ENCODE measurements at regions not wholly inside any gene's neighbourhood (a gene's known extent, or its start where the extent isn't known, plus 50 kb on each side); places are given as distances from the start of the nearest gene placed in this dataset.
"Not testable (repeated sequence)": the region's sequence is repeated elsewhere in the genome, so short reads cannot be mapped to it uniquely, and the experiment has no call there.

DNA sequence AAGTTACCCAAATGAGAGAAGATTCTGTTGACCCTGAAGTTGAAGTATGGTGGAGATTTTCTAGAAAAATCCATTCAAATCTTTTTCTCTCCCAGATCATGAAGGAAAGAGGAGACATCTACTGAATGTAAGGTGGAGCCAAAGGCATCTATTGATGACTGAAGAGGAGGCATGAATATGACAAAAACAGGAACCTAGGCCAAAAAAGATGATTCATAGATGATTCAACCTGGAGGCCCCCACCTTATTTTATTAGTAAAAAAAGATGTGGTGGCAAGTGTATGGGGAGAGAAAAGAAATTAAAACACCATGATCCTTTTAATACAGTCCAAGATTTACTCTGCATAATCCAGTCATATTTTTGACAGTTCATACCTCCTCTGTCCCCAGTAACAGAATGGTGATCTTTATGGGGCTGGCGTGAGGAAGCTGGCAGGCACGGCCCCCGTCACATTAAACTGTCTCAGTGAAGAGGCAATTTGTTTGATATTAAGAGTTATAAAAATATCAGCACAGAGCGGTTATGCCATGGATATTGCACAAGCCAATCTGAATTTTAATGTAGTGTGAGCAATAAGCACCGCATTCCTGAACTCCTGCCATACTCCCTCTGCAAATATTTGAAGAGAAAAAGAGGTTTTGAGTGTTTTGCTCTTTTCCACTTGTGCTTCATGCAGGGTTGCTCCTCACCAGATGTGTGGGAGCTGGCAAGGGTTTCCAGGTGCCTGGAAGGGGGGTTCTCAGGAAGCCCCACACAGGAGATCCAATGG lies 94.4 kb downstream of the TRIM43 start:
- not testable (repeated sequence) for DNase-seq

DNA sequence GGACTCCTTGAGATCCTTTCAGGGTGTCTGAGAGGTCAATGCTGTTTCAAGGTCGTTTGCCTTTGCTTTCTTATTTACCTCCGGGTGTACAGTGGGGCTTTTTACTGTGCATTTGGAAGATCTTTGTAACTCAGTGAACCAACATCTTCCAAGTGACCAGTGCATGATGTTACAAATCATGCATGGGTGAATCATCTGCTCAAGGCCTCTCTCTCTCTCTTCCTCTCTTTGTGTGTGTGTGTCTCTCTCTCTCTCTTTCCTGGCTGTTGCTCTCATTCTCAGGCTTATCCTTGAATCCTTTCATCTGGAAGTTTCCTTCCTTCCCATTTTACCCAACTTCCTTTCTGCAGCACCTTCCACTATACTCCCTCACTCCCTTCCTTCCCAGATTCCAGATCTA lies 96.1 kb downstream of the TRIM43 start:
- DNase-seq = not testable (repeated sequence)

GRCh38 chr2:95691210-95691609 lies 99.4 kb downstream of the TRIM43 start:
- not testable (repeated sequence) for DNase-seq

DNA sequence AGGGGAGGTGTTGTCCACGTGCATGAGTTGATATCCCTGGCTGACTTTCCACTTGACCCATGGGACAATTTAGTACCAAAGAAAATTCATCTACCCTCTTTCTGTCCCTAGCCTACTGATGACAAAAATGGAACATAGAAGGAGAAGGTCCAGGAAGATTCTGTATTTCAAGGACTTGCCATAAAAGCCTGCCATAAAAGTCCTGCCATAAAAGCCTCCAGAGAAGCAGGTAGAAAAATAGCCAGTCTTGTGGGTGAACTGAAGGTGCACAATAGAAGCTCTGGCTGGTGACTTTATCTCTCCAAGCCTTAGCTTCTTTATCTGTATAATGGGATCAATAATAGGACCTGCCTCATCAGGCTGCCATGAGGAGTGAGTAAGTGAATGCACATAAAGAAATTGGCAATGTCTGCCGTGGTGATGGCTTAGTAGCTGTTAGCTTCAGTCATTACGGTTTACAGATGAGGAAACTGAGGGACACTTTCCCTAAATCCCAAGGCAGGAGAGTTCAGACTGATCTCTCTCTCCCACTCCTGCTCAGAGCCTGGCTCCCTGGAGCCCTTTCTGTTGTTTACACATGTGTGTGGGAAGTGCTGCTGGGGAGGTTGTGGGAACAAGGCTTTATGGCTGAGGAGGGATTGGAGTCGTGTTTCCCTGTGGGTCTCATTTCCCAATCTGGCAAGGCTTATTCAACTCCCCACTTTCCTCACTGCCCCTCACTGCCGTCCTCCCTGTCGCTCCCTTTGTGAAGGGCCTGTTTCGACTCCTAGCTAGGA lies 101.5 kb downstream of the TRIM43 start:
- not testable (repeated sequence) for DNase-seq

DNA sequence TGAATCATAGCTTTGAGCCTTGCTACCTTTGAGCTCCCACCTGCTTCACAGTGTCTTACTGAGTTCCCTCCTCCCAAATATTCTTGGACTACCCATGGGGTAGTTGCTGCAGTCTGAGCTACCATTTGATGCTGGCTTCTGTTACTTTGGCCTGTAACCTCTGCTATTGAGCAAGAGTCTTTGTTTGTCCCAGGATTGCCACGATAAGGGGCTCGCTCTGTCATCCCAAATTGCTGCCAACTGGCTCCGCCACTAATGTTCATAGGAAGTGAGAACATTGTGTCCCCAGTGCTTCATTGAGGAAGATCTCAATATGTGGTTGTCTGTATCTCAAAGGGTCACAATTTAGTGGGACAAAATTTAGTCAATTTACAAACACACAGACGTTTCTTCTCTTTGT lies 103.8 kb downstream of the TRIM43 start:
- no peak for DNase-seq

DNA sequence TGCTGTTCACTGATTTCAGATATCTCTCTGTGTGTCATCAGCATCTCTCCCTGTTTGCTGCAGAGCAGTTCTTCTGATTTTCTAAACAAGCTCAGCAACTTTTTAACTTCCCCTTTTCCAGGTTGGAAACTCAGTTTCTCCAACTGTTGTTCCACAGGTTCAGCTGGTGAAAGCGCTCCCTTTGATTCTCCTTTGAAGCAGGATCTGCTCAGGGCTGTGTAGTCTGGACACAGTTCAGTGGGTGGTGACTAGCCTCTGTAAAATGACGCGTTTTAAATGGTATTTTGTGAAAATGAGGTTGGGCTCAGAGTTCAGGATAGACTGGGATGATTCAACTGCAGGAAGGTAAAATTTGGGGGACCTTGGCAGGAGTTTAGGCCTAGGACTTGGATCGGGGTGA lies 106.3 kb downstream of the TRIM43 start:
- DNase-seq = no peak

DNA sequence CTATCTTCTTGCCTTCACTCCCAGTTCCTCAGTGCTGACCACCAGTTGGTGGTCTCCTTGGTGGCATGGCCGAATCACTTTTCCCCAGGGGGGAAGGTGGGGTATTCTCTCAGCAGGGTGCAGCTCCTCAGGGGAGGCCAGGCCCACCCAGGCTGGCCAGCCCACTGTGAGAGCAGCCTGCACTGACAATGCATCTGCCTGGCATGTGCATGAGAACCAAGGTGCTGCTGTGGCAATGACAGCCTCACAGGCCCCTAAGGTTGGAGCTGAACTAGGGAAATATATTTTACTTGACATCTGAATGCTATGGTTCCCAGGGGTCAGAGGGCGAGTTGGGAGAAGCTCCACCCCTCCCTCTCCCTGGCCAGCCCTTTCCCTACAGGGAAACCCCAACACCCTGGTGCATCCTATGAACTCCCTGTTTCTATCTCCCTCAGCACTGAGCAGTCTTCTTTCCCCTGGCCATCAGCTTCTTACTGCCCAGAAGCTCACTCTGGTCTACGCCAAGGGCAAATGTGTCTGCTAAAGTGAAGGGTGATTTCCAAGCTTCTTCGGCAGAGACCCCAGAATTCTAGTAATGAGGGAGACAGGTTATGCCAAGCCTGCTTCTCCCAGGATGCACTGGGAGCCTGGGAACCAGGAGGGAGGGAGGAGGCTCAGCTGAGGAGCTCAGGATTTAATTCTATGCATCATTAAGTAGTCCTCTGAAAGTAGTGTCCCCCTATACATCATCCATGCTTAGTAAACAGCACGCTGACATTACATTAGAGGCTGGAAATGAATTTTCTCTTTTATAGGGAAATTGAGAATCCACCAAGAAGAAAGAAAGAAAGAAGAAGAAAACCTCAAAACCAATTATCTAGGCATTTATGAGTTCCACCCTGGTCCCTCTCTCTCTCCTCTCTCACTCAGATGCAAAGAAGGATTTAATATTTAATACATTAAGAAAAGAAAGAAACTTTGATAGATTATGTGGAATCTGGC lies 107.7 kb downstream of the TRIM43 start:
- not testable (repeated sequence) for DNase-seq

DNA sequence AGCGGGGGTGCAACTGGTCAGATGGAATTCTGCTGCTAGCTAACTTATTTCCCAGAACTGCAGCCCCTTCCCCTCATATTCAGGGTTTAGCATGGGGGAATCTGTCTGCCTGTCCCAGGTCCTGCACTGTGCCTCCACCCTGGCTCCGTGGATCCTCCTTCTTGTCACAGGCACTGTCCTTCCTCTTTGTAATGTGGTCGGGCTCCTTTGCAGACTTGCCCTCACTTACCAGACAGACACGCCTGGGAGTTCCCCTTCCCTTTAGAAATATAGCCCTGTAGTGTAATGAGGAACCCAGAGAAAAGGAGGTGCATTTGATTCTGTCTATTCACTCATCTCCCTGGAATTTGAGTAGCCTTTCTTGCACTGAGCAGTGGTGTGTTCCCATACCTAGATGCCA lies 108.7 kb downstream of the TRIM43 start:
- DNase-seq = no peak

- DNase-seq = no peak
These were observed 110.7 kb downstream of the TRIM43 start for GRCh38 chr2:95702471-95702870.

GRCh38 chr2:95707161-95707560 lies 115.4 kb downstream of the TRIM43 start:
- not testable (repeated sequence) for DNase-seq

DNA sequence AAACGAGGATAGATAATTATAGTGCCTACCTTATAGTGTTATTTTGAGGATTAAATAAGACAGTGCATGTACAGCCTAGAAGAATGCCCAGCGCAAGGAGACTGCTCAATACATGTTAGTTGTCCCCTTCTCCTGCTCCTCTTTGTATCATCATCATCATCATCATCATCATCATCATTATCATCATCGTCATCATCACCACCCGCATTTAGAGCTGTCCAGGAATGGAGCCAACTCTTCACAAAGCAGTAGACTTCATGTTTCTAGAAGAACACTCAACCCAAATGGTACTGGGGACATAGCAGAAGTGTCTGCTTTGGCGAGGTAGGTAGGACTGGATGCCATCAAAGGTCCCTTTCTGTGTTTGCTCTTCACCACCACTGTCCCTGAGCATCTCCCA lies 116.0 kb downstream of the TRIM43 start:
- no peak for DNase-seq

GRCh38 chr2:95709831-95710230 lies 118.0 kb downstream of the TRIM43 start:
- DNase-seq = no peak

- DNase-seq = not testable (repeated sequence)
These were observed 121.8 kb downstream of the TRIM43 start for GRCh38 chr2:95713470-95714177.

- not testable (repeated sequence) for DNase-seq
These were observed 122.6 kb downstream of the TRIM43 start for GRCh38 chr2:95714398-95714797.

- no peak for DNase-seq
These were observed 127.8 kb downstream of the TRIM43 start for GRCh38 chr2:95719473-95720060.

GRCh38 chr2:95721726-95722125 lies 129.9 kb downstream of the TRIM43 start:
- DNase-seq = no peak

DNA sequence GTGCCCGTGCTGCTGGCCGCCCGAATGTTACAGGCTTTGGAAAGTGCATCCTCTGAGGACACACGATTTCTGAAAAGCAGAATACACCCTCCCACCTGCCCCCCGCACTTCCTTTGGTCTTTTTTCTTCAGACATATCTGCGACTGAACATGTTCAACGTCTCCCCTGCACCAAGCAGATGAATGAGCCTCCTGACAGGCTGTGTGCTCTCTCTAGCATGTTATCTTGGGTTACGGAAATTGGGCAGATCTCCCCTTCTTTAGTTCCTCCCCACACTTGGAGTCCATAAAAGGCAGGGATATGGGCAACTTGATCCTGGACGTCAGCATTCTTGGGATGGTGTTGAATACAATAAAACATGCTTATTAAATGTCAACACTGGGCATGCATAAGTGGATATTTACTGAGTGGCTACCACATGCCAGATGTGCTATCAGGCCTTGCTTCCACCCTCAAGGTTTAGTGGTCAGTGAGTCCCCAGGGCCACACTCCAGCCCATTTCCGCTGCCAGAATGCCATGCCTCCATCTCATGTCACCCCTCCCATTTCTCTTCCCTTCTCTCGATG lies 130.4 kb downstream of the TRIM43 start:
- DNase-seq = no peak

- DNase-seq = not testable (repeated sequence)
These were observed 131.9 kb downstream of the TRIM43 start for GRCh38 chr2:95723627-95724210.

DNA sequence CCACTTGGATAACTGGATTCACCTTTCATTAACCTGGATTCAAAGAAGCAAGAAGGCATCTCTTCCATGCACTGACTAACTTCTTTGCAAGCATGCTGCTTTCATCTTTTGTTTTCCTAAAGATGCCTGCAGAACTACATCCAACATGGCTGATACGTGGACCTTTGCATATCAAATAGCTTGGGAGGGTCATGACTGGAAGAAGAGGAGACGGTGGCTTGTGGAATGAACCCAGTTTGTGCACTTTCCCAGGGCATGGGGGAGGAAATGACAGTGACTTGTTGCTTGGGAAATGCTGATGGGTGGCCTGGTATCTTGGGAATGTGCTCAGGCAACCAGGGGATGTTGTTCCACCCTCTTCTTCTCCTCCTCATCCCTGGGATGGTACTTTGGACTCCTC lies 133.4 kb downstream of the TRIM43 start:
- not testable (repeated sequence) for DNase-seq

GRCh38 chr2:95725677-95726076 lies 133.9 kb downstream of the TRIM43 start:
- DNase-seq = not testable (repeated sequence)

- DNase-seq = not testable (repeated sequence)
These were observed 135.6 kb downstream of the TRIM43 start for GRCh38 chr2:95727420-95727819.

All from RPMI8226 (cell line).